Activated CD8-positive, alpha-beta T cell treated with anti-CD3 and anti-CD28 coated beads for 36 hours (primary cell): ENCODE measurements at regions not wholly inside any gene's neighbourhood (a gene's known extent, or its start where the extent isn't known, plus 50 kb on each side); places are given as distances from the start of the nearest gene placed in this dataset.

Experiments used
- ATAC-seq: fragments of 200-7000 bp; cut with Tn5 transposase; one replicate; pipeline ENCODE4 v1.10.0; 2021; ENCODE audit warnings: mild to moderate bottlenecking, moderate library complexity
- CTCF ChIA-PET: fragments of 350-600 bp; sonication (Branson Sonifier 250); formaldehyde crosslinking; loops from one replicate; lab custom pipeline; 2021; ENCODE audit warnings: antibody characterized with exemption; lab: Charles Lee
- POLR2A ChIA-PET: fragments of 350-600 bp; sonication (Branson Sonifier 250); formaldehyde crosslinking; loops from one replicate; lab custom pipeline; 2021; ENCODE audit warnings: antibody characterized with exemption; lab: Charles Lee
- DNase-seq: peaks from one replicate; pipeline ENCODE4 v3.0.0-alpha.2; 2020
- H3K27ac Mint-ChIP-seq: one replicate; pipeline ENCODE4 v1.8.0; 2021; ENCODE audit warnings: mild to moderate bottlenecking, mixed read lengths
- H3K27me3 Mint-ChIP-seq: one replicate; pipeline ENCODE4 v1.8.0; 2021; ENCODE audit warnings: mixed read lengths
- H3K36me3 Mint-ChIP-seq: one replicate; pipeline ENCODE4 v1.8.0; 2021; ENCODE audit warnings: low read depth, mixed read lengths
- H3K4me1 Mint-ChIP-seq: one replicate; pipeline ENCODE4 v1.8.0; 2021; ENCODE audit warnings: low read depth, mixed read lengths
- H3K4me3 Mint-ChIP-seq: one replicate; pipeline ENCODE4 v1.8.0; 2021; ENCODE audit warnings: mild to moderate bottlenecking, moderate library complexity, mixed read lengths
- H3K9me3 Mint-ChIP-seq: one replicate; pipeline ENCODE4 v1.8.0; 2021; ENCODE audit warnings: mixed read lengths
- CTCF ChIP-seq: fragments of 200-600 bp; IDR thresholded peaks from one replicate; pipeline ENCODE4 v1.8.0; 2022; ENCODE audit warnings: antibody characterized with exemption, mild to moderate bottlenecking
- intact Hi-C: fragments of 100-400 bp; cut with micrococcal nuclease; formaldehyde crosslinking; loops from one replicate; pipeline ENCODE4 v1.10.0; 2022

GRCh38 chr11:13119941-13120520, 110.9 kb downstream of the RASSF10 start:
- H3K4me3 Mint-ChIP-seq, result no peak overlapping the region
- intact Hi-C loops, result no loop called here
- no peak for TF ChIP-seq CTCF
- H3K9me3 Mint-ChIP-seq, result no peaks in the 10 kb centered on the region
- no peaks in the 10 kb centered on the region for H3K36me3 Mint-ChIP-seq
- H3K4me1 Mint-ChIP-seq, result no peaks in the 10 kb centered on the region
- no peak for DNase-seq
- CTCF ChIA-PET, result interaction anchor here (0.8 kb wide), 1 partner anchor 14 kb away, joined by 3 read pairs; no protein-coding TSS in a partner anchor
- POLR2A ChIA-PET, result no interaction called here
- H3K27ac Mint-ChIP-seq, result no peak overlapping the region
- H3K27me3 Mint-ChIP-seq, result peaks cover 28% of the 10 kb centered on the region
- ATAC-seq, result no peak

- ATAC-seq (no peak), DNase-seq (no peak)
- no peak for TF ChIP-seq CTCF
- intact Hi-C loops, result no loop called here
- Mint-ChIP-seq H3K4me1 (no peaks in the 10 kb centered on the region), H3K36me3 (no peaks in the 10 kb centered on the region), H3K27me3 (peaks cover 28% of the 10 kb centered on the region), H3K4me3 (no peak overlapping the region), H3K27ac (no peak overlapping the region), H3K9me3 (no peaks in the 10 kb centered on the region)
- ChIA-PET POLR2A (no interaction called here), CTCF (interaction anchor here (0.8 kb wide), 1 partner anchor 13 kb away, joined by 3 read pairs; no protein-coding TSS in a partner anchor)
Measured at GRCh38 chr11:13120691-13121090, 111.6 kb downstream of the RASSF10 start.

- ChIA-PET CTCF (no interaction called here), POLR2A (no interaction called here)
- no peaks in the 10 kb centered on the region for H3K4me1 Mint-ChIP-seq
- DNase-seq, result no peak
- no peak overlapping the region for H3K4me3 Mint-ChIP-seq
- TF ChIP-seq CTCF, result no peak
- ATAC-seq, result no peak
- peaks cover 27% of the 10 kb centered on the region for H3K27me3 Mint-ChIP-seq
- intact Hi-C loops, result no loop called here
- H3K9me3 Mint-ChIP-seq, result peaks cover 1% of the 10 kb centered on the region
- H3K27ac Mint-ChIP-seq, result no peak overlapping the region
- H3K36me3 Mint-ChIP-seq, result no peaks in the 10 kb centered on the region
Measured at GRCh38 chr11:13126430-13126829, 117.3 kb downstream of the RASSF10 start.

- no peaks in the 10 kb centered on the region for H3K36me3 Mint-ChIP-seq
- H3K4me1 Mint-ChIP-seq, result no peaks in the 10 kb centered on the region
- TF ChIP-seq CTCF, result no peak
- H3K4me3 Mint-ChIP-seq, result no peak overlapping the region
- H3K27ac Mint-ChIP-seq, result no peak overlapping the region
- H3K9me3 Mint-ChIP-seq, result peaks cover 1% of the 10 kb centered on the region
- ChIA-PET CTCF (no interaction called here), POLR2A (no interaction called here)
- H3K27me3 Mint-ChIP-seq, result peaks cover 27% of the 10 kb centered on the region
- ATAC-seq, result no peak
- no peak for DNase-seq
- intact Hi-C loops, result no loop called here
Measured at GRCh38 chr11:13127161-13127560, 118.0 kb downstream of the RASSF10 start.

- H3K27ac Mint-ChIP-seq, result no peak overlapping the region
- no peaks in the 10 kb centered on the region for H3K4me1 Mint-ChIP-seq
- peaks cover 19% of the 10 kb centered on the region for H3K27me3 Mint-ChIP-seq
- intact Hi-C loops, result no loop called here
- DNase-seq (no peak), ATAC-seq (no peak)
- ChIA-PET CTCF (no interaction called here), POLR2A (no interaction called here)
- no peaks in the 10 kb centered on the region for H3K36me3 Mint-ChIP-seq
- H3K9me3 Mint-ChIP-seq, result peaks cover 1% of the 10 kb centered on the region
- TF ChIP-seq CTCF, result no peak
- H3K4me3 Mint-ChIP-seq, result no peak overlapping the region
Measured at GRCh38 chr11:13128354-13128753, 119.2 kb downstream of the RASSF10 start.
